GM19025 (cell line): ENCODE measurements at regions not wholly inside any gene's neighbourhood (a gene's known extent, or its start where the extent isn't known, plus 50 kb on each side); places are given as distances from the start of the nearest gene placed in this dataset.

Experiments
- ATAC-seq: cut with Tn5 transposase; IDR thresholded peaks from one replicate; pipeline ENCODE4 v1.9.1; 2021; ENCODE audit warnings: mild to moderate bottlenecking, low read depth, moderate library complexity; ENCODE audit not compliant: unreplicated experiment

DNA sequence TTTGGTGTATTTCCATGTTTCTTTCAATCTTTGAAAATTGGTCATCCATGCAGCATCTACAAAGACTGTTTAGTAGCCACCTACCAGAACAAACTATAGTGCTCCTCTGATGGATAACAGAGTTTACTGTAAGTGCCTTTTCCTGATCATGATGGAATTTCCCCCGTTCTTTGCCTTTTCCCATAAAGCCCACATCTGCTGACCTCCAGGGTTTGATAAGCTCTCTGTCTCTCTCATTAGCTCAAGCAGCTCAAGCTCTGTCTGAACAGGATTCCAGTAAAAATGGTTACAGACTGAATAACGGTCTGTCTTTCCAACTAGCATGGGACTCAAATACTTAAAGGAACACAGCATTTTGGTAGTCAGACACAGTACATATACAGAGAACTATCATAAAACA is 308.4 kb upstream of the SORL1-AS1 start:
- no peak for ATAC-seq

- no peak for ATAC-seq
Measured at GRCh38 chr11:121757480-121758125, 304.8 kb upstream of the SORL1-AS1 start.

DNA sequence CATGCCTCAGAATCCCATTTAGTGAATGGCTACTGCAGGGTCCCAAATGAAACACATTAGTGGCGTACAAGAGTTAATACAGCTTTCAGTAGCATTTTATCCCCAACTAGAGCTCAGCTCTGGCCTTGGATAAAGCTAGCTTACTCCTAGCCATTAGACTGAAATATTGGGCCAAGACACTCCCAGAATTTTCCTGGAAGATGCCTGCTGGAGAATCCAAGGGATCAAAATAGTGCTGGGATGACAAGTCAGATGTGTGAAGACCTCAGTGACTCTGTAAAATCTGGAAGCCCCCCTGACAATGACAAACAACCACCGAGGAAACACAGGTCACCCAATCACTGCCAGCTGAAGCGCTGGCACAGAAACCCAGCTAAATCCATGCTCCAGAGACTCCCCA is 303.1 kb upstream of the SORL1-AS1 start:
- no peak for ATAC-seq

DNA sequence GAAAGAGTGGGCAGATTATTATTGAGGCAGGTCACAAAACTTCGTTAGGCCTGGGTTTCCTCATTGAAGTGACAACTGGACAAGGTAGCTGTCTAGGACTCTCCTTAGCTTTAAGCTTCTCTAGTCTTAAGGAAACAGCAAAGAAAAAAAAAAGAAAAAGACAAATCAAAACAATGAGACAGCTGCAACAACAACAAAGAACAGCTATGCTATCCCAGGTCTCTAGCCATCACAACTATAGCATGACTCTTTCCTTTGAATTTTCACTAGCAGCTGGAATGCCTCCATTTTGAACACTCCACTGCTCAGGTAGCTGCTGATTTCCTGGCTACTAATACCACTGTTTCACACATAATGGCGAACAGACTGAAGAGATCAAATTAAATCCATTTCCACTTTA is 302.4 kb upstream of the SORL1-AS1 start:
- no peak for ATAC-seq

DNA sequence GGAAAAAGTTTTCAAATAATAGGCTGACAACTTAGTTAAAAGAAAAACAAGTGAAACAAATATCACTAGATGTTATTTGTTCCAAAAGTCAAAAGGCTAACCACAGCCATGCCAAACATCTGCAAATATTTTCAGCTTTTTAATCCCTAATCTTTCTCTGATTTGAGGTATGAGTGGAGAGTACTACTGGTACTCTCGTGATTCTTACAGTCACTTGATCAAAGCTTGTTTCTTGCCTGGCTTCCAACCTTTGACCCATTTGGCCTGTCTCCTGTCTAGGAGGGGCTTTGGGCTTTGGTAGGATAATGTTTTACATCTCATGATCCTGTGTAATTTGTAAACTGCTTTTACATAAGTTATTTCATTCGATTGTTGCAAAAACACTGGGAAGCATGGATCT is 301.8 kb upstream of the SORL1-AS1 start:
- no peak for ATAC-seq

DNA sequence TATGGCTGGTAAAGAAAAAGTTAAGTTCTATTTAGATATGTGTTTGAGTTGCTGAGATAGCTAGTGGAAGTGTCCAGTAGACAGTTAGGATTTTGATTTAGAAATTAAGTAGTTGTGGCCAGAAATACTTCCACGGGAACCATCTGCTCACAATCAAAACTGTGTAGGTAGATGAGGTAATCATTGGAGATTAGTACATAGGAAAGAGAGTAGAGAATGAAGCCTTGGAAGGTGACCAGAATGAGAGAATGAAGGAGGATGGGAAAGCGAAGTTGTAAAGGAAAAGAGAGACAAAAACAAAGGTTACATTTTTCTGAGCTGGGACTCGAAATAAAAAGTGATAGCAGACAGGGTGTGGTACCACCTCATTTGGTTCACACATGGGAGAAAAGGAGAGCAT is 296.9 kb upstream of the SORL1-AS1 start:
- ATAC-seq = no peak

- ATAC-seq = no peak
Measured at GRCh38 chr11:121748068-121748467, 295.3 kb upstream of the SORL1-AS1 start.

- ATAC-seq = no peak
Measured at GRCh38 chr11:121743285-121743684, 290.5 kb upstream of the SORL1-AS1 start.

- ATAC-seq = no peak
Measured at GRCh38 chr11:121741761-121742361, 289.1 kb upstream of the SORL1-AS1 start.

DNA sequence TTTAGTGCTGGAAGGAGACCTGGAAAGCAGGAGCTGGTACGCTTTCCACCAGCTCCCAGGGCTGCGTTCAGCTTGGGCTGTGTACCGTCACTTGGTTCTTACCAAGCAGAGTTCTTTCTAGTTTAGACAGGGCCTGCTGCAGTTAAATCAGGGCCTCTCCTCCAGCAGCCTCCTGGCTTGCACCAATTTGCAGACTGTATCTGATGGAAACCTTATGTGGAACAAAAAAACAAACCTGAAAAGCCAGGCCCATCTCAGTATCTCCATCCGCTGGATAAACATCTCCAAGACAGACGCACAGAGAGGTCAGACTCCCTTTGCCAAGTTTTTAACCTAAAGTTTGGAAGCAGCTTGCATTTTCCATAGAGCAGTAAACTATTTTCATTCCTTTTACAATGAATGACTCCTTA is 288.6 kb upstream of the SORL1-AS1 start:
- ATAC-seq = no peak

DNA sequence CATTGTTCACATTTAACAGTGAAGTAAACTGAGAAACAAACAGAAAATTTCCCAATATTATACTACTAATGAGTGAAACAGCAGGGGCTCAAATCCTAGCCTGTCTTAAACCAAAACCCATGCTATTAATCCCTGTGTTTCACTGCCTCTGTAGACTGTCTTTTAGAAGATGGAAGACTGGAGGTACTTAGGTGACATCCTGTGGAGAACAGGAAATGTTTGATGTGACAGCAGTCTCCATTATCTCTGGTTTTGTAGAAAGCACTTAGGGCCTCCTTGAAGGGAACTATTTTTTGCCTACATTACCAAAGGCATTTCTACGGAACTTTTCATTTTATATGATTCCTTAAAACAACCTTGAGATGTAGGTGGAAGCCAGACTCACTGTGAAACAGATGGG is 288.1 kb upstream of the SORL1-AS1 start:
- no peak for ATAC-seq

DNA sequence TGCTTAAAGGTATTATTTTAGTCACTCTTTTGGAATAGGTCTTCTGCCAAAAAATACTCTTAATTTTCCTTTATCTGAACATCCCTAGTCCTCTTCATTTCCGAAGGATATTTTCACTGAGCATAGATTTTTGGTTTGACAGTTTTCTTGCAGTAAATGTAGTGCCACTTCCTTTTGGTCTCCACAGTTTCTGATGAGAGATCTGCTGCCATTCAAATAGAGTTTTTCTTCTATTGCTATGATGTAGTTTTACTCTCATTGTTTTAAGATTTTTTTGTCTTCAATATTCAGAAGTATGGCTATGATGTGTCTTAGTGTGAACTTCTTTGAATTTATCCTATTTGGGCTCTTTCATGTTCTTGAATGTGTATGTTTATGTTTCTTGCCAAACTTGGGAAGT is 281.1 kb upstream of the SORL1-AS1 start:
- ATAC-seq = no peak

DNA sequence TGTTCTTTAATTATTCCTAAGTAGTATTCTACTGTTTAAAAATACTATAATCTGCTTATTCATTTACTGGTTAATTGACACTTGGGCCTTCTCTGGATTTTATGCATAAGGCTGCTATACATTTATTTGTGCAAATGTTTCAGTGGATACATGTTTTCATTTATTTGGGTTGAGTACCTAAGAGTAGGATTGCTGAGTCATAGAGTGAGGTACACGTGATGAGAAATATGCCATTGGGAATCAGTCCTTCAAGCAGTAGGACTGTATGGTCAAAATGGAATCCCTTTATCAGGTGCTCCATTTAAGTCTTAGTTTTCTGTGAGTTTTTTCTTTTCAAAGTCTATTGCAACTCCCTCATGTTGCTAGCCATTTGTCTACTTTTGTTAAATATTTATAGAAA is 275.2 kb upstream of the SORL1-AS1 start:
- ATAC-seq = no peak

DNA sequence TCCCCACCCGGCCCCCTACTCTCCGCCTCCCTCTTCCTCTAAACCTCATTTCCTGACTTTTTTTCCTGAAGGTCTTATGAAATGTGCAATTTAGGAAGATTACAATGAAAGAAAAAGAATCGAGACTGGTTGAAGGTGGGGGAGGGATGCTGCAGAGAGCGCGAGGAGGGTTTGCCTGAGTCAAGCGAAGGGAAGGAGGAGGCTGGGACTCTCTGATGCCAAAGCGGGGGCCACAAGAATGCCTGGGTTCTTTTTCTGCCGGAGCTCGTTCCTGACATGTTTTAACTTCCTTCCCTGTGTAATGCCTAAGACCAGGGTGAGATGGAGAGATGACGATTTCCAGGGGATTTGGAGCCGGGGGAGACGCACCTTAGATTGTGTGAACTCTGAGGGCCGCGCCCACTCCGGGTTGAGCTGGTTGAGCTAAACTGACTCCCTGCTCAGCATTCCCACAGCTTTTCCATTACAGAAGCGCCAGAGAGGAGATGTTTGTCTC is 270.5 kb upstream of the SORL1-AS1 start:
- ATAC-seq = no peak

DNA sequence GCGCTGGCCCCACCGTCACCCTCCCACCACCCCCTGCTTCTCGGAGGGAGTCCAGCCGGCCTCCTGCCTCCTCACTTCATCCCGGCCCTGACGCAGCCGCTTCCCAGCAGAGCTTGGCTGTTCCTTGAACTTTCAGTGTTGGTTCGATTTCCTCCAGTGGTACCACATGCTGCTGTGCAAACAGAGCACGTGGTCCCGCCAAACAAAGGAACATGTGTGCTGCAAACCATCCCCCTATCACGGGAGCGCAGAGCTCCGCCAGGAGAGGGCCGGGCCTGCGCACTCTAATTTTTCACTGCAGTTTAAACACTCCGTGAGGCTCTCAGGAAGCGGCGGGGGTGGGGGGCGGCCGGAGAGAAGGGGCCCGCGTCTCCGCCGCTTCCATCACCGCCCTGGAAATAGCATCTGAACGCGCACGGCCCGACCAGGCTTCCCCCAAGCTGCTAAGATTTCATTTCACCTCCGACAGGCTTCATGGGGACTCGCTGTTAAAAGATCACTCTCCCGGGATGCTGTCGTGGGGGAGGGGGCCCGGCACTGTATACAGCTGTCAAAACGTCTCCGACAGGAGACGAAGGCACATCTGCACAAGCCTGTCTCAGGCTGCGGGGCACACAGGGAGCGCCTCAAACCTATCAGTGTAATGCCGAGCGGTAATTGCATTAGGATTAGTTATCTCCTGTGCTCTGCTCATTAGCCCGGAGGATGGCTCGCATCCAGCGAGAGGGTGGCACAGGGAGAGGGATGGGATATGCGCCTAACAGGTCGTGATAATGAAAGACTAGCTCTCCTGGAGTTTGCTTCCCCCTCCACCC is 269.9 kb upstream of the SORL1-AS1 start:
- ATAC-seq = no peak

DNA sequence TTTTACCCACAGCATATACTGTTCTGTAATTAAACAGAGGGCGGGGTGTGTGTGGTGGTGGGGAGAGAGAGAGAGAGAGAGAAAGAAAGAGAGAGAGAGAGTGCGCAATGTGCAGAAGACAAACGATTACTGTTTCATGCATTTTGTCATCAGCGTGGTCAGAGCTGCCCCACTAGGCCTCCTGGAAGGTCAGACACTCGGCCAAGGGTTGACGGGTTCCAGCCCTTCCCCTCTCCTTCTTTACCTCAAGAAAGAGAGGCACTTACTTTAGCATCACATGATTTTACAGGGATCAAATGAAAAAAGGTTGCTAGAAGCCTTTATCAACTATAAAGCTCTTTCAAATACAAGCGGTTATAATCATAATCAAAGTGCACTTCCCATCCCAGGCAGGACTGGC is 269.2 kb upstream of the SORL1-AS1 start:
- ATAC-seq = no peak

GRCh38 chr11:121721448-121721847 is 268.7 kb upstream of the SORL1-AS1 start:
- ATAC-seq = no peak

DNA sequence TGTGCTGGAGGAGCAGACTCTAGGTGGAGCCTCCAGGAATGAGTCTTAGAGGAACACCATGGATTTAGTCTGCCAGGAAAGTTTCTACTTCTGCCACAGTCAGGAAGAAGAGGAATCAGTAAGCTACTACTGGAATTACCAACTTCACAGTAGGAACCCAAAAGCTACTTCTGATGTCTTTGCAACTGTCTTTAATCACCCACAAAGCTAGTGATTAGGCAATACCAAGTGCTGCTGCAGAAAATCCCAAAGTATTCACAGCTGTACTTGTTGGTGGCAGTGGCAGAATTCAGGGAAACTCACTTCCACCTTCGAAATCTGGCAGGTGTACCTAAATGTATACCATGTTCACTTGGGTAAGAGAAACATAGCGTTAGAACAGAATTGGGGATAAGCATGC is 264.5 kb upstream of the SORL1-AS1 start:
- ATAC-seq = no peak

DNA sequence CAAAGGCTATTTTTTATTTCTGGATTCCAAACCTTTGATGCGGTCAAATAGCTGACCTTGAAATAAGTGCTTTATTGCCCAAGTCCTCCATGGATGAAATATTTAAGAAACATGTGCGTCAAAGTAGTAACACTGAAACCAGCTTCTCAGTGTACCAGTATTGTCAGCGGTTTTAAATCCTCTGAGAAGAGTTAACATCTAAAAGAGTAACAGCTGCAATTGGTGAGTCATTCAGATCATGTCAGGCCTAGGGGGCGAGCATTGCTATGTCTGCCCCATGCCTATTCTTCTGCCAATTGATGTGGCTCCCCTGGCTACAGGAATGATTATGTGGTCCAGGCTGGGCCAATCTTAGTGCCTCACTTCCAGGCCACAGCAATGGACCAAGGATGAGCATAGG is 263.3 kb upstream of the SORL1-AS1 start:
- no peak for ATAC-seq

DNA sequence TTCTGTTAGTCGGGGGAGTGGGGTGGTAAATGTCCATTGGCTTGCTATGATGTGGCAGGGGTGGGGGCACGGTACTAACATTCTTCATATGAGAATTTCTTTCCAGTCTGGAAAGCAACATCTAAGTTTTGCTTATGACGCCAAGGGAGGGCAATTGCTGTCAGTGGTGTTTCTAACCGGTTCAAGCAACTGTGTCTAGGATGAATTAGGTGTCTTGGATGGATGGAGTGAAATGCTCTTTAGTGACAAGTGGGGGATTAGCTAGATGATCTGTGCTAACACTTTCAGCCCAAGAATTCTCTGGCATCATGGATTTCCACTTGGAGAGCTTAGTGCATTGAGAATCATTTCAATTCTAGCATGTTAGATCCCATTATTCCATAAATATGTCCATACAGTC is 262.6 kb upstream of the SORL1-AS1 start:
- no peak for ATAC-seq

GRCh38 chr11:121714351-121714750 is 261.6 kb upstream of the SORL1-AS1 start:
- no peak for ATAC-seq

DNA sequence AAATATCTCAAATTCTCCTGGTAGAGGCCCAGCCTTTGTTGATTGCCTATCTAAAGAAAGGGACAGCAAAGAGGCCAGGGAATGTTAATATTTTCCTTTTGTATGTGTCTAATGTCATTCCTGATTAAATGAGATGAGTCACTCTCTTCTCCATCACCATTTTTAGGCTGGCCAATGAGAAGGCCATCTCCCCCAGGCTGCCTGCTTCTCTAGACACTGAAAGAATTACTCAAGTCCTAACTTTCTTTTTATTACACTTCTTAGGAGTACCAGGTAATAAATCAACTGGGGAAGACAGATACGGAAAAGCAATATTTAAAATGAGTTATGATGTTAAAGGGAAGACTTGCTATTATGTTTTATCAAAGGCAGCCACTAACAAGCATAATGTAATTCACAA is 259.2 kb upstream of the SORL1-AS1 start:
- no peak for ATAC-seq
